ENCODE measurements at regions not wholly inside any gene's neighbourhood (a gene's known extent, or its start where the extent isn't known, plus 50 kb on each side); places are given as distances from the start of the nearest gene placed in this dataset.

DNA sequence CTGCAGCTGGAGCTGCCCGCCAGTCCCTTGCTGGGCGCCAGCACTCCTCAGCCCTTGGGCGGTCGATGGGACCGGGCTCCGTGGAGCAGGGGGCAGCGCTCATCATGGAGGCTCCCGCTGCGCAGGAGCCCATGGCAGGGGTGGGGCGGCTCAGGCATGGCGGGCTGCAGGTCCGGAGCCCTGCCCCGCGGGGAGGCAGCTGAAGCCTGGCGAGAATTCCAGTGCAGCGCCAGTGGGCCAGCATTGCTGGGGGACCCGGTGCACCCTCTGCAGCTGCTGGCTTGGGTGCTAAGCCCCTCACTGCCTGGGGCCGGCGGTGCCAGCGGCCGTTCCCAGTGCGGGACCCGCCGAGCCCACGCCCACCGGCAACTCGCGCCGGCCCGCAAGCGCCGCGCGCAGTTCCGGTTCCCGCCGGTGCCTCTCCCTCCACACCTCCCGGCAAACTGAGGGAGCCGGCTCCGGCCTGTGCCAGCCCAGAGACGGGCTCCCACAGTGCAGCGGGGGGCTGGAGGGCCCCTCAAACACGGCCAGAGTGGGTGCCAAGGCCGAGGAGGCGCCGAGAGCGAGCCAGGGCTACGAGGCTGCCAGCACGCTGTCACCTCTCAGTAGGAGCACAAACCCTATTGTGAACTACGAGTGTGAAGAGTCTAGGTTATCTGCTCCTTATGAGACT is 687.1 kb downstream of the PCDH17 start:
- TF ChIP-seq GATA2 (IDR thresholded peaks at IDR 0.05; ENCODE audit: low read depth, low read length) (no peak), GATA3 (IDR thresholded peaks at IDR 0.05; ENCODE audit: low read depth, low read length) (no peak)

Measured in SH-SY5Y (cell line).